ENCODE measurements at regions not wholly inside any gene's neighbourhood (a gene's known extent, or its start where the extent isn't known, plus 50 kb on each side); places are given as distances from the start of the nearest gene placed in this dataset.

DNA sequence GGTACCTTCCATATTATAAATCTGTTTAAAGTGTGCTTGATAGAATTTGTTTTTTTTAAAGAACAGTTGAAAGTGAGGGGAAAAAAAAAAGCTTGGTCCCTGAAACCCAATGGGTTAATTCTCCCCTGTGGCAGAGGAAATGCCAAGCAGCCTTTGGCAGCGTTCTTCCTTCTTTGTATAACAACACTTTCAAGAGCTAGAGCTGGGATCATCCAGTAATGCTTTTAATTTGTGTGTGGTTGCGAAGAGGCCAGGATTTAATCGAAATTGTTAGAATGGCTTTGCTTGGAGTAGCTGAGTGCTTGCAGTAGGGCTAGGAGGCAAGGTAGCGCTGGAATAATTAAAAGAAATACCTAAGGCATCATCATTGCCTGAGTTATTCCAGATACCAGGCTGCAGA lies 692.0 kb downstream of the DHX35 start:
- DNase-seq, result no peak

DNA sequence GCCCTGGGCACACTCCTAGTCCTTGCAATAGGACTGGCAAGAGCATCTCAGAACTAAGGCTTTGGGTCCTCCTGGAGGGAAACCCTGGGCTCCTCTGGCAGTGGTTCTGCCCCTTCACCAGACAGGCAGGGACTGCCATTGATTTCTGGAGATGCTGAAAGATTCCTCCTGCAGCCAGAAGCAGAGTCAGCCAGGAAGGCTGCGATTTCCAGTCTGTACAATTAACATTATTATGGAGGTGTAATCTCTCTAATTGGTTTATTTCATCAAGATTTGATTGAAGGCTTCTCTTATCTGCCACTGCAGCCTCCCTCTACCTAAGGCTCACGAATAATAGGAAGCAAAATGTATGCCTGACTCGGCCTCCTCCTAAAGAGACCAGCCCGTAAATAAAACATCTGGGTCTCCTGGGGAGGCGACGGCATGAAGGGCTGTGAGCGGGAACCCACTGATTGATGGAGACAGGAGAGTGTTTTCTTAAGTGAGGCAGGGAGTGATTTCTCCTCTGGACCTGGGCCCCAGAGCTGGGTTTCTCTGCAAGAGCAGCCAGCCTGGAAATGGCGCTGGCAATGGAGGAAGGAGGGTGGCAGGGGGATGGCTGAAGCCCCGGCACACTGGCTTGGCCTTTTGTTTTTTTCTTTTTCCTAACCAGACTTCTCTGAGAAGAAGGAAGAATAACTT lies 689.6 kb downstream of the DHX35 start:
- no peak for DNase-seq

DNA sequence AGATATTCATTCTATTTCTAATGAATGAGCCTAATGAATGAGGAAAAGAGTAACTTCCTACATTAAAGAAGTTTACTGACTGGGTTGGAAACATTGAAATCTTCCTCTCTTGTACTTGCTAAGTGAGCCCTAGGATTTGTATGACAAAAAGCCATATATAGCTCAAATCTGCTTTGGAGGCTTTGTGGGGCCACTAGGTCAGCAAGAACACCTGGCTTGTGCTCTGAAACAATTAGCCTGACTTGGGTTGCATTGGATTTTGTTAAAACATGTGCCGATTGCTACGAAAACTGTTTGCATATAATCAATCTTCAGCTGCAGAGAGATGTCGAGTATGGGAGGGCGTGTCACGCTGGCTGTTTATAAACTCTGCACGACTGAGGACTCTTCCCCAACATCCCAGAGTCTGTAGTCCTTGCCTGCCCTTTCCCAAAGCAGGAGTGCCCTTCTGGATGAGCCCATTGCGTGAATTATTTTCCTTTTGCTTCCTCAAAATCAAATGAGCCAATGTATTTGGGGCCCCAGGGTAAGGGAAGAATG lies 684.8 kb downstream of the DHX35 start:
- DNase-seq, result no peak

DNA sequence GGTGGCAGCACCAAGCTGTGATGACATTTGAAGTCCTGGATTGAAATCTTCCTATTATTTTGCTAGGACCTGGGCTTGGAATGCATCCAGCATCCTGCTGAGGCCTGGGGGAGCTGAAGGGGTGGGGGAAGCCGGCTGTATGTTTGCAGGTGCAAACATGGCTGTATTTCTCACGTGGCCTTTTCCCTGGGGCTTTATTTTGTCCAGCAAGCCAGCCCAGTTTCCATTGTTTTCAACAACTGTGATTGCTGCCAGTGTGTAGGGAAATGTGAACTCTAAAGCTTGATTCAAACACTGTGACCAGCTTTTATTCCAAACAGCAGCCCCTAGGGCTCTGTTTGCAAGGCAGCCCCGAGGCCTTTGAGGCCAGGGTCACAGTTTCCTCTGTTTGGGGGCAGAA lies 683.0 kb downstream of the DHX35 start:
- DNase-seq, result no peak

DNA sequence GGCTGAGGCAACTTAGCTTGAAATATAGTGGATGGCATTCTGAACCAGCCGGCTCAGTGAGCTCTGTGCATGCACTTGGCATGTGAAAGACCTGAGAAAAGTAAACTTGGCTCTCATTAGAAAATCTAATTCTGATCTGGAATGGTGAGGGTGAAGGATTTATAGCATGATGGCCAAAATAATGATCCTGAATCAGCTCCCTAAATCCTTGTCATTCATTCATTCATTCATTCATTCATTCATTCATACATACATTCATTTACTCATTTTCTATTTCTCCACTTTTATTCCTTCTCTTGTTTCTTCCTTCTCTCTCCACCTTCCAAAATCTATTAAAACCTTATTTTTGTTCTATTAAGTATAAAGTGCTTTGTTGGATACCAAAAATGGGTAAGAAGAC lies 681.1 kb downstream of the DHX35 start:
- DNase-seq, result no peak

DNA sequence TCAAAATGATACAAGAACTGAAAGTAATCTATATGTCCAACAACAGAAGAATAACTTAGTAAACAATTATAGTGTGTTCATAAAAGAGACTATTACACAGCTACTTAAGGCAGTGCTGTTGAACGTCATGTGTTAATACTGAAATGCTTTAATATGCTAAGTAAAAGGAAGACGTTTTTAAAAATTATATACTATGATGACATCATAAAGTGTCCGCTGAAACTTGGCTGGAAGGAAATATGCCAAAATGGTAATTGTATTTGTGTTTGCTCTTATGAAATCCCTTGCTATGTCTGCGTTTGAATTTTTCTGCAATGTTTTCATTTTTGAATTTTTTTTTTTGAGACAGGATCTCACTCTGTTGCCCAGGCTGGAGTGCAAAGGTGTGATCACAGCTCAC lies 679.3 kb downstream of the DHX35 start:
- no peak for DNase-seq

DNA sequence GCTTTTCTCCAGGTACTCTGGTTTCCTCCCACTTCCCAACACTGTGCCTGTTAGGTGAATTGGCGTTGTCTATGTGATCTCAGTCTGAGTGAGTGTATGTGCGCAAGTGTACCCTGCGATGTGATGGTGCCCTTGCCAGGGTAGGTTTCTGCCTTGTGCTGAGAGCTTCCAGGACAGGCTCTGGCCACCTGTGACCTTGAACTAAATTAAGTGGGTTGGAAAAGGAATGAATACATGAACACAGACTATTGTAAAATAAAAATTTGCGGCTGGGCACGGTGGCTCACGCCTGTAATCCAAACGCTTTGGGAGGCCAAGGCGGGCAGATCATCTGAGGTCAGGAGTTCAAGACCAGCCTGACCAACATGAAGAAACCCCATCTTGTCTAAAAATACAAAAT lies 678.0 kb downstream of the DHX35 start:
- DNase-seq, result no peak

DNA sequence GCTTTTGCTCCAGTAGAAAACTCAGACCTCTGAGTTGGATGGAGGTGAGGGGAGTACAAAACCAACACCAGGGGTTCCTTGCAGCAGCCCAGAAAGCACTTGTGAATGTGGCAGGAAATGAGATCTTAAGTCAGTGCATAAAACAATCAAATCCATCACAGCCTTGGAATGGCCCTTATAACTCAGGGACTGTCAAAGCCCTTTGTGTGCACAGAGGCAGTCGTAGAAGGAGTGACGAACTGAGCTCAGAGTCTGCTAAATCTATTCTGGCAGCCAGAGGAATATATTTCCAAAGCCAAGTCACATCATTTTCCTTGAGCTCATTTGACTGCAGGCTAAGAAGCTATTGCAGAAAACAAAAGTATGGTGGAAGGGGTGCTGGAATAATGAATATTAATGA lies 676.6 kb downstream of the DHX35 start:
- no peak for DNase-seq

DNA sequence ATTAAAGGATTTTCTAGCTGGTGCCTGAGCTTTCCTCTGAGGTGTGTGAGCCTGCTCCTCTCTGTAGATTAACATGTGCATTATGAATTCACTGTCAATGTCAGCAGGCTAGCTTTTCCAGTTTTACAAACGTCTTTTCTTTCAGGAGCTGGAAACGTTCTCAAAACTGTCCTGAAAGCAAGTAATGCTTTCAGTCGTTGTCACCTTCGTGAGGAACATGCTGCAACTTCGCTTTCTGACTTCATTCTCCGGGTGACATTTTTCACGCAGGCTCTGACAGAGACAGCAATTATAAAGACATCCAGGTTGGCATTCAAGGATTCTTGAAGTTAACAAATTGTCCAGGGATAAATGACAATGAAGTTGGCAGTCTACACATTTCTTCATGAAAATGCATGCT lies 671.5 kb downstream of the DHX35 start:
- no peak for DNase-seq

DNA sequence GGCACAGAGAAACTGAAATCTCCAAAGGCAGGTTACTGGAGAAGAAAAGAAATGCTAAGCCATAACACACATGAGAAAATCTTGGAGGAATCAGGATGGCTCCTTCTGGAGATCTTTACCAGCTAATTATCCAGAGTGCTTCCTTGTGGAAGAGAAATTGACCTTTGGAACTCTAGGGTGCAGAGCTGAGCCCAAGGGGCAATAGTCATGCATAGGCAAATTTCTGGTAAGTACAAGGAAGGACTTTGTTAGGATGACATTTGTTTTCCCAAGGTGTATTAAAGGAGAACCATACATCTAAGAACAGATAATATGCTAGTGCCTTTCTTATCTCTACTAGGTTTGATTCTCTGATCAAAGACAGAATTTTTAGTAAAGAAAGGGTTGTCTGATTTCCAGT lies 670.6 kb downstream of the DHX35 start:
- DNase-seq, result no peak

DNA sequence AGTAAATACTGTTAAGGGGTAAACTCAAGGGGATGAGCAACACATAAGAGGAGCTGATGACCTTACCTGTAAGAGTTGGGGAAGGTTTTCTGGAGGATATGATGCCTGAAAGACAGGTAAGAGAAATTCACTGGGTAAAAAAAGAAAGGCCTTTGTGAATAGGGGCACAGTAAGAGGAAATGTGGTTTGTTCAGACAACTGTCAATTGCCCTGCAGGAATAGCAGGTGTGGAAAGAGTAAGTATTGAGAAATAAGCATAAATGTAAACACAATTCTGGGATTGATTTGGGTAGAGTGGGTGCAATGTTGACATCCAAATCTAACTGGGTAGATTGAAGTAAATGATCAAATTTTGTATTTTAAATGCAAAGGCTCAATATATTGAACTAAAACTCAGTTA lies 670.0 kb downstream of the DHX35 start:
- no peak for DNase-seq

DNA sequence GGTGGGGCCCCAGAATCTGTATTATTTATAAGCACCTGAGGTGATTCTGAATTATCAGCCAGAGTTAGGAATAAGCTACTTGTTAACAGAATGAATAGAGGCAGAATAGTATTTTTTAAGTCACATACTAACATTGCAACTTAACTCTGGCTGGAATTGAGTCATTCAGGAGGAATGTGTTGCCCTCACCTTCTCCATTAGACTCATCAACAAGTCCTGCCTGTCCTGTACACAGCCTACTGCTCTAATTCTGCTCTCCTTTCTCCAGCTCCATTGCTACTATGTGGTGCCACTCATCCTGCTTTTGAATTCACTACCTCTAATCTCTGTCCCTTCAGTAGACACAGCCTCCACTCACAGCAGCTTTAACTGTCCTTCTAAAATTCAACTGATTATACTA lies 669.4 kb downstream of the DHX35 start:
- no peak for DNase-seq

DNA sequence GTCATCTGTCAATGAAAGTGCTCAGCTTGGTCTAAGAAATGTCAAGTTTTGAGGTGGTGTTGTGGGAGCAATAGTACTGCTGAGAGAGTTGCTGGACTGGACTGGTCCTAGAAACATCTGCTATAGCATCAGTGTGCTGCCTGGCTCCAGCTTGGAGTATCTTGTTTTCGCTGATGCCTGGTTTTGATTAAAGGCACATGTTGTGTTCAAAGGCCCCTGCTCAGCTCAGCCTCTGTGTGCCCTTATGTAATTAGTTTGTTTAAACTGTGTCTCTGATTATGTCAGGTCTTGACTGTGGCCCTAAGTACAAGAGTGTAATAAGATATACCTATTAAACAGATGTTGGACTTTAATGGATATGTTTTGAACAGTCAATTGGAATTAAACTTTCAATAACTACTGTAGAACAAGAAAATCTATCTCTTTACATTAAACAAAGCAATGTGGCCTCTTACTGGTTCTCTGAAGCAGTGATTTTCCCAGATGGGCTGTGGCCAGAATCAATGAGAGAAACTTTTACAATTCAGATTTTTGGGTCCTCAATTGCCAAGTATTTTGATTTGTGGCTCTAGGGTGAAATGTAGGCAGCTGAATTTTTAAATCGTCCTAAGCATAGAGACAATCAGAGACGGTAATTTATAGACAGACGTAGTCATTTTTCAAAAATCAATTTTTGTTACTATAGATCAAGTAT lies 668.2 kb downstream of the DHX35 start:
- DNase-seq, result no peak

DNA sequence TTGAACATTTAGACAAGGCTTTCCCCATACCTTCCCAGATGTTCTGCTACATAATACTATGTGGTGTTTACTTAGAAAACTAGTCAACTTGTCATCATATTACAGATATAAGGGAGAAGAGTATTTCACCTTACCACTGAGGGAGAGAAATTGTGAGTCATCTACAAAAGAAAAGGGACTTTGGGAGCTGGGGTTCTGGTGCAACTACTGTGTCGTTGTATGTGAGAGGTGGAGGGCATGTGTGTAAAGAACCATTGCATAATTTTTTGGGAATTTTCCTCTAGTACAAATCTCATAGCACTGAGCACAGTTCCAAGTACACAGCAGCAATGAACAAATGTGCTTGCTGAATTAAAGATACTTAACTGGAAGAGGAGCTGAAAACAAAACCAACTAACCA lies 665.6 kb downstream of the DHX35 start:
- no peak for DNase-seq

DNA sequence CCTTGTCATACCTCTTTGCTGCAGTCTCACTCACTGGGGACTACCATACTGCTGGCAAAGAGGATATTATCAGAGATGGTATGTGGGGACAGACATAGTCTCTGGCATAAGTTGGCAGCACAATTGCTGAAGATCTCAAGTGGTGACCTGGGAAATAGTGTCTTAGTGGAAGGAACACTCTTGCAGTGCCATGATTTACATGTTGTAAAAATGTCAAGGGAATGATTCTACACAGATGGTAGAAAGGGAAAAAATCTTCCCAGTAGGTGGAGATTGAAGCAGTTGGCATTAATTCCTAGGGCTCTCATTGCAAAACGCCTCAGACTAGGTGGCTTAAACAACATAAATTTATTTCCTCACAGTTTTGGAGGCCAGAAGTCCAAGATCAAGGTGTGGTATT lies 662.2 kb downstream of the DHX35 start:
- DNase-seq, result no peak

DNA sequence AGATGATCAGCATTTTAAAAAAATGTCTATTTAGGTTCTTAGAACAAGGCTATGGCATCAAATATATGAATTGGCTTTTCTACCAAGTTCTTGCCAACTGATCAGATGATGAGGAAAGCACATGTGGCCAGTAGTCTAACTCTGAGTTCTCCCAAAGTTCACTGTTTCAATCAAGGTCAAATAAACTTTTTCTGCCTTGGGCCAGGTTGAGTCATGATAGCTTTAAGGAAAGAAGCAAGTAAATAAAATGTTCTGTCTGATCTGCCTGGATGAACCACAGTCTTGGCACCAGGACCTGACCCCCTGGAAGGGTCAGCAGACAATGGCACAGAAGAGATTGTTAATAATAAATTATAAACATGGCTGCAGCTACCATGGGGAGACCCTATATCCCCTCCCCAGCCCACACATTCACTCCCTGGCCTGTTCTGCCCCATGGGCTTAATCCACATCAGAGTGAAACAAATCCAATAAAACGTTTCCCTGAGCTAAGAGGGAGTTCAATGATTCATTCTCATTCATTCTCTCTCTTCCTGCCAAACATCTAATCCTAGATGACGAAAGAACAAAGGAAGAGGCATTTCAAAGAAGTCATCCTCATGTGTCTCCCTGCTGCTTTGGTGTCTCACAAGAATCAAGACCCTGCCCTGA lies 661.6 kb downstream of the DHX35 start:
- DNase-seq, result no peak

DNA sequence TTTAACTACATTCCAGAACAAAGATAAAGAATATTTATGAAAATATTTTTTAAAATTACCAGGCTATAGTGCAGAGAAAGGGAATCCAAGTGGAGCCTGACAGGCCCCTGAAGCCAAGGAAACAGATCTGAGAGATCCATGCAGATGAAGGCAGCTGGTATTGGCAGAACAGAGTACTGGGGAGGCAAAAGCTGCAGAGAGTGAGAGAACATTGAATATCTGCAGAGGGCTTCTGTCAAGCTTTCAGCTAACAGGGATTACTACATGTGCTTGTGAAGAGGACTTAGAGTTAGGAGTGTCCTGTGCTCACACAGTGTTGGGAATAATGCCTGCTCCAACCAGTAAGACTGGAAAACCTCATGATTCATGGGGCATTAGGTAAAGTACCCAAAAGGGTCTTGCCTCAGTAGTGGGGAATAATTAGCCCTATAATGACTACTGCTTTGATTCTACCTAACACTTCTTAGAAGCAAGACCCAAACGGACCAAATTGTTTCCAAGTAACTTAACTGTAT lies 657.2 kb downstream of the DHX35 start:
- no peak for DNase-seq

DNA sequence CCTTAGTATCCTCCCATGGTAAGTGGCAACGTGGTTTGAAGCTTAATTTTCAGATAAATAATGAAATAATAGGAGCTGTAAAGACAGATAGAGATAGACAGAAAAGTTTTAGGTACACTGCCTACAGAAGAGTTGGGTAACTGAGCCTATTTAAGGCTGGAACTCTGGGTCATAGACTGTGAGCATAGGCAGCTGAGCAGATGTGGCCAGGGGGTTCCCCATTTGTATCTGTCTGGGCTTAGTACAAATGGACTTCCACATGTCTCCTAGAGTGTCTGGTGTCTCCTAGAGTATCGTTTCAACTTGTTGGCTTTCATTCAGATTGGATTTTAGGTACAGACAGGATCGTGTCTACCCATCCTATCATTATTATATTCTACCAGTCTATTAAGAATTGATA lies 649.8 kb downstream of the DHX35 start:
- DNase-seq, result no peak

DNA sequence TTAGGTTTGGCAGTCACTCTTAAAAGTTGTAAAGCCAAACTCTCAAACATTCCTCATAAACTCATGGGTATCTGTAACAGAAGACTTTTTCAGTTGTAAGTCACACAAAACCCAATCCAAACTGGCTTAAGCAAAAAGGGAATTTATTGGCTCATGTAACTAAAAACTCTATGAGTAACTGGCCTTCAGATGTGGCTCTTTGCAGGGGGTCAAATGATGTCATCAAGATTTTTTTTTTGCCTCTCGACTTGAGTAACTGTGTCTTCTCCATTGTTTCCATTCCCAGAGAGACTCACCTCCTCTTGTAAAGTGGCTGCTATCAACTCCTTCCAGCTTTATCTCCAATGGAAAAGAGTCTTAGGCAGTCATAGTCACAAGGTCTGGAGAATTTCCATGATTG lies 645.0 kb downstream of the DHX35 start:
- DNase-seq, result no peak

DNA sequence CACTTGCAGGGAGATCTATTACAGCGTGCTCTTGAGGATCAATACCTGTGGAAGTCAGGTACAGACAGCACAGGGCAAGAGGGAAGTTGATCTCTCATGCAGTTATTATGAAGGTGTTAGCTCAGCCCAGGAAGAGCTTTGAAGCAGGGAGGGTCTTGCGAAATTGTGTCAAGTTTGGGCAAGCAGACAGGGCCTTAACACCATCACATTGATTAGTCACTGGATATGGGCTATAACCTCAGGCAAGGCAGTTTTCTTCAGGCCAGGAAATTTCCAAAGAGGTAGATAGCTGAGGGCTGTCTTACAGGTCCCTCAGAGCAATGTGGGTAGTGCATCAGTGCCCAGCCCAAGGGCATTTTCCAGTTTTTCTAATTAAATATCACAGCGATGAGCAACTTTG lies 643.8 kb downstream of the DHX35 start:
- DNase-seq, result no peak

DNA sequence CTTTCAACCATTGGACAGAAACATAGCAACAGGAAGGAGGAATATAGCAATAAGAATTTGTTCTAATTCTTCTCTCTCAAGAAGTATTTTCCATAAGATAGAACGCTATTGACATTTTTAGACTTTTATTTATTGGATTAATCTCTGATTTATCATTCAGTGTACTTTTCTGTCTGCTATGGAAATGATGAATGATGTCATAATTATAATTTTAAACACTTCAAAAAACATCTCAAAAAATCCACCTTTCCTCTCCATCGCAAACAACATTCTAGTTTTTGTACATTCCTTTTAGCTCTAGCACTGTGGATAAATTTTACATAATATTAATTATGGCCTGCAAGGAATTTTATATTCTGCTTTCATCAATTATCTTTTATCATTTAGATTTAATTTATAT lies 643.2 kb downstream of the DHX35 start:
- no peak for DNase-seq

DNA sequence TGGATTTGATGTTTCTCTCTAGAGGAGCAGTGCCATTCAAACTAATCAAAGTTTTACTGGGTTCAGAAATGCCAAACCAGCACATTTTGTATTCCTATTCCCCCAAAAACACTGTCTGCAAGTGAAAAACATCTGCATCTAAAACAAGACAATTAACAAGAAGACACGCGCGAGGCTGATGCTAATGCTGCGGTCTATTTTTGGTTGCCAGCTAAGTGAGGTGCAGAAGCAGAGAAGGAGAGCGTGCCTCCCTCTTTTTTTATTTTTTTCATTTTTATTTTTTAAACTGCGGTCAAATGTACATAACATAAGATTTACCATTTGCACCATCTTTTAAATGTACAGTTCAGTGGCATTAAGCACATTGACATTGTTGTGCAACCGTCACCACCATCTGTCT lies 641.1 kb downstream of the DHX35 start:
- DNase-seq, result no peak

DNA sequence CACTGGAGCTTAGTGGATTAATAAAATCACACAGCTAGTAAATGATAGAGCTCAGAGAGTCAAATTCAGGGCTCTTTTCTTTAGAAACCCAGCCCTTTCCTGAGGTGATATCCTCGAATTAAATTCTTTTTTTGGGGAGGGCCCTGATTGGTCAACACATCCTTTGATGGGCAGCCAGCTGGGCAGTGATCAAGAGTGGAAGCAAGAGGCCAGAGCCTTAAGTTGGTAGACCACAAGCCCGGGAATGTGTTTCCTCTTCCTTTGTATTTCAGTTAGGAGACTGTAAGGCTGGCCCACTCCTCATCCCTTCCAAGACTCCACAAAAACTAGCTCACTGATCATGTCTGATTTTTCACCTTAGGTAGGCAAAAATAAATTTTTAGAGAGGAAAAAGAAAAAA lies 640.5 kb downstream of the DHX35 start:
- DNase-seq, result no peak

DNA sequence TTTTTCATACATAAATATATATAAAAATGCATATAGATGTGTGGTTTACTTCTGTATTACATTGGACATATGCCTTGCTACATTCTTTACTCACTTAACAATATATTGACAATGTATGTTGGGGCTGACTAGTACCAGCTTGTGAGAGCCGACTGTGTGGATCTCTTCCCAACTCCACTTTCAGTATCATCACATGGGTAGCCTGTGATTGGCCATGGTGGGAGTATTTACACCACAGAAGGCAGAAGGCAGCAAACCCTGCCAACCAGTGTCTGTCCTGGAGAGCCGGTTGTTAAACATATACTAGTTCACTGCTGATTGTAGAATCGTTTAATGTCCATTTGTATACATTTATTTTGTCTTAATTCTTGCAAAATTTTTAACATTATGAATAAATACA lies 638.7 kb downstream of the DHX35 start:
- DNase-seq, result no peak

All from activated CD4-positive, CD25-positive, alpha-beta regulatory T cell (primary cell).